IMR-90 (cell line): ENCODE measurements at regions not wholly inside any gene's neighbourhood (a gene's known extent, or its start where the extent isn't known, plus 50 kb on each side); places are given as distances from the start of the nearest gene placed in this dataset.

Experiments used
- CTCF ChIP-seq: conservative IDR thresholded peaks from 2 replicates; pipeline ENCODE4 v1.5.1; 2012; ENCODE audit warnings: mild to moderate bottlenecking, low read depth, low read length, improper control_type of control experiment
- ELK1 ChIP-seq: fragments of 150-350 bp; IDR thresholded peaks from 2 replicates; pipeline ENCODE4 v1.6.1; 2016; ENCODE audit warnings: low read depth, mild to moderate bottlenecking, low read length, moderate library complexity, borderline replicate concordance
- MAFK ChIP-seq: IDR thresholded peaks from 2 replicates; pipeline ENCODE4 v1.6.1; 2012; ENCODE audit warnings: low read depth, low read length, improper control_type of control experiment
- POLR2A ChIP-seq: IDR thresholded peaks from 2 replicates; pipeline ENCODE4 v1.6.1; 2012; ENCODE audit warnings: mild to moderate bottlenecking, low read depth, low read length
- USF2 ChIP-seq: fragments of 150-350 bp; IDR thresholded peaks from 2 replicates; pipeline ENCODE4 v1.6.1; 2017; ENCODE audit warnings: mild to moderate bottlenecking, antibody characterized with exemption, low read length, low read depth

GRCh38 chr5:27140831-27141230 lies 102.4 kb upstream of the CDH9 start:
- no peak for TF ChIP-seq CTCF
- no peak for TF ChIP-seq ELK1
- no peak for TF ChIP-seq MAFK
- TF ChIP-seq POLR2A, result no peak
- TF ChIP-seq USF2, result no peak
